ENCODE measurements at regions not wholly inside any gene's neighbourhood (a gene's known extent, or its start where the extent isn't known, plus 50 kb on each side); places are given as distances from the start of the nearest gene placed in this dataset.

DNA sequence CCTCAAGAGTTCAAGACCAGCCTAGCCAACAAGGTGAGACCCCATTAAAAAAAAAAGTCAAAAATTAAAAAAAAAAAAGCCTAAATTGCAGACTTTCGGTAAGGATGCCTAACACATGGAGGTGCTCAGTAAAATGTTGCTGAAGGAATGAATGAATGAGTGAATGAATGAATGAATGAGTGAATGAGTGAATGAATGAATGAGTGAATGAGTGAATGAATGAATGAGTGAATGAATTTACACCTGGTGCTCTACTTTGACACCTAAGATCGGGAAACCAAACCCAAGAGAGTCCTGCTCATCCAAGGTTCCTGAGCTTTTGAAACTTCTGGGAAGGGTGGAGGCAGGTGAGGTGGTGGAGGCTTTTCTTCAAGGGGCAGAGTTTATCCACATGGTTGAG, 112.2 kb upstream of the LHX1 start:
- H3K4me3 Mint-ChIP-seq = no peak overlapping the region
- no peaks in the 10 kb centered on the region for H3K27me3 Mint-ChIP-seq (ENCODE audit: low read depth)
- ATAC-seq = no peak
- no peak for DNase-seq (ENCODE audit: low spot score)
- peaks cover 48% of the 10 kb centered on the region for H3K4me1 Mint-ChIP-seq
- no peak overlapping the region; the same call in 1 of the 2 replicates for H3K27ac Mint-ChIP-seq
- H3K36me3 Mint-ChIP-seq = no peaks in the 10 kb centered on the region
- ChIA-PET CTCF (interaction anchor here (1.9 kb wide), 1 partner anchor 52 kb away, joined by 4 read pairs; no protein-coding TSS in a partner anchor), POLR2A (no interaction called here)
- TF ChIP-seq CBFB (CRISPR knock-in tag; IDR thresholded peaks at IDR 0.05; ENCODE audit: low read depth) = no peak
- TF ChIP-seq NFATC4 (CRISPR knock-in tag; IDR thresholded peaks at IDR 0.05) = no peak
- no peak for TF ChIP-seq ZNF232 (CRISPR knock-in tag; IDR thresholded peaks at IDR 0.05)
- TF ChIP-seq, protein P1, sequence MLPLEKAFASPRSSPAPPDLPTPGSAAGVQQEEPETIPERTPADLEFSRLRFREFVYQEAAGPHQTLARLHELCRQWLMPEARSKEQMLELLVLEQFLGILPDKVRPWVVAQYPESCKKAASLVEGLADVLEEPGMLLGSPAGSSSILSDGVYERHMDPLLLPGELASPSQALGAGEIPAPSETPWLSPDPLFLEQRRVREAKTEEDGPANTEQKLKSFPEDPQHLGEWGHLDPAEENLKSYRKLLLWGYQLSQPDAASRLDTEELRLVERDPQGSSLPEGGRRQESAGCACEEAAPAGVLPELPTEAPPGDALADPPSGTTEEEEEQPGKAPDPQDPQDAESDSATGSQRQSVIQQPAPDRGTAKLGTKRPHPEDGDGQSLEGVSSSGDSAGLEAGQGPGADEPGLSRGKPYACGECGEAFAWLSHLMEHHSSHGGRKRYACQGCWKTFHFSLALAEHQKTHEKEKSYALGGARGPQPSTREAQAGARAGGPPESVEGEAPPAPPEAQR (CRISPR knock-in tag; IDR thresholded peaks at IDR 0.05) = no peak
- TF ChIP-seq, protein P2, sequence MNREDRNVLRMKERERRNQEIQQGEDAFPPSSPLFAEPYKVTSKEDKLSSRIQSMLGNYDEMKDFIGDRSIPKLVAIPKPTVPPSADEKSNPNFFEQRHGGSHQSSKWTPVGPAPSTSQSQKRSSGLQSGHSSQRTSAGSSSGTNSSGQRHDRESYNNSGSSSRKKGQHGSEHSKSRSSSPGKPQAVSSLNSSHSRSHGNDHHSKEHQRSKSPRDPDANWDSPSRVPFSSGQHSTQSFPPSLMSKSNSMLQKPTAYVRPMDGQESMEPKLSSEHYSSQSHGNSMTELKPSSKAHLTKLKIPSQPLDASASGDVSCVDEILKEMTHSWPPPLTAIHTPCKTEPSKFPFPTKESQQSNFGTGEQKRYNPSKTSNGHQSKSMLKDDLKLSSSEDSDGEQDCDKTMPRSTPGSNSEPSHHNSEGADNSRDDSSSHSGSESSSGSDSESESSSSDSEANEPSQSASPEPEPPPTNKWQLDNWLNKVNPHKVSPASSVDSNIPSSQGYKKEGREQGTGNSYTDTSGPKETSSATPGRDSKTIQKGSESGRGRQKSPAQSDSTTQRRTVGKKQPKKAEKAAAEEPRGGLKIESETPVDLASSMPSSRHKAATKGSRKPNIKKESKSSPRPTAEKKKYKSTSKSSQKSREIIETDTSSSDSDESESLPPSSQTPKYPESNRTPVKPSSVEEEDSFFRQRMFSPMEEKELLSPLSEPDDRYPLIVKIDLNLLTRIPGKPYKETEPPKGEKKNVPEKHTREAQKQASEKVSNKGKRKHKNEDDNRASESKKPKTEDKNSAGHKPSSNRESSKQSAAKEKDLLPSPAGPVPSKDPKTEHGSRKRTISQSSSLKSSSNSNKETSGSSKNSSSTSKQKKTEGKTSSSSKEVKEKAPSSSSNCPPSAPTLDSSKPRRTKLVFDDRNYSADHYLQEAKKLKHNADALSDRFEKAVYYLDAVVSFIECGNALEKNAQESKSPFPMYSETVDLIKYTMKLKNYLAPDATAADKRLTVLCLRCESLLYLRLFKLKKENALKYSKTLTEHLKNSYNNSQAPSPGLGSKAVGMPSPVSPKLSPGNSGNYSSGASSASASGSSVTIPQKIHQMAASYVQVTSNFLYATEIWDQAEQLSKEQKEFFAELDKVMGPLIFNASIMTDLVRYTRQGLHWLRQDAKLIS (CRISPR knock-in tag; IDR thresholded peaks at IDR 0.05; ENCODE audit: borderline replicate concordance) = no peak
- TF ChIP-seq, protein P3, sequence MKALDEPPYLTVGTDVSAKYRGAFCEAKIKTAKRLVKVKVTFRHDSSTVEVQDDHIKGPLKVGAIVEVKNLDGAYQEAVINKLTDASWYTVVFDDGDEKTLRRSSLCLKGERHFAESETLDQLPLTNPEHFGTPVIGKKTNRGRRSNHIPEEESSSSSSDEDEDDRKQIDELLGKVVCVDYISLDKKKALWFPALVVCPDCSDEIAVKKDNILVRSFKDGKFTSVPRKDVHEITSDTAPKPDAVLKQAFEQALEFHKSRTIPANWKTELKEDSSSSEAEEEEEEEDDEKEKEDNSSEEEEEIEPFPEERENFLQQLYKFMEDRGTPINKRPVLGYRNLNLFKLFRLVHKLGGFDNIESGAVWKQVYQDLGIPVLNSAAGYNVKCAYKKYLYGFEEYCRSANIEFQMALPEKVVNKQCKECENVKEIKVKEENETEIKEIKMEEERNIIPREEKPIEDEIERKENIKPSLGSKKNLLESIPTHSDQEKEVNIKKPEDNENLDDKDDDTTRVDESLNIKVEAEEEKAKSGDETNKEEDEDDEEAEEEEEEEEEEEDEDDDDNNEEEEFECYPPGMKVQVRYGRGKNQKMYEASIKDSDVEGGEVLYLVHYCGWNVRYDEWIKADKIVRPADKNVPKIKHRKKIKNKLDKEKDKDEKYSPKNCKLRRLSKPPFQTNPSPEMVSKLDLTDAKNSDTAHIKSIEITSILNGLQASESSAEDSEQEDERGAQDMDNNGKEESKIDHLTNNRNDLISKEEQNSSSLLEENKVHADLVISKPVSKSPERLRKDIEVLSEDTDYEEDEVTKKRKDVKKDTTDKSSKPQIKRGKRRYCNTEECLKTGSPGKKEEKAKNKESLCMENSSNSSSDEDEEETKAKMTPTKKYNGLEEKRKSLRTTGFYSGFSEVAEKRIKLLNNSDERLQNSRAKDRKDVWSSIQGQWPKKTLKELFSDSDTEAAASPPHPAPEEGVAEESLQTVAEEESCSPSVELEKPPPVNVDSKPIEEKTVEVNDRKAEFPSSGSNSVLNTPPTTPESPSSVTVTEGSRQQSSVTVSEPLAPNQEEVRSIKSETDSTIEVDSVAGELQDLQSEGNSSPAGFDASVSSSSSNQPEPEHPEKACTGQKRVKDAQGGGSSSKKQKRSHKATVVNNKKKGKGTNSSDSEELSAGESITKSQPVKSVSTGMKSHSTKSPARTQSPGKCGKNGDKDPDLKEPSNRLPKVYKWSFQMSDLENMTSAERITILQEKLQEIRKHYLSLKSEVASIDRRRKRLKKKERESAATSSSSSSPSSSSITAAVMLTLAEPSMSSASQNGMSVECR (CRISPR knock-in tag; IDR thresholded peaks at IDR 0.05; ENCODE audit: borderline replicate concordance) = no peak
- TF ChIP-seq SP1 (CRISPR knock-in tag; conservative IDR thresholded peaks at IDR 0.05) = no peak
- TF ChIP-seq, protein P4, sequence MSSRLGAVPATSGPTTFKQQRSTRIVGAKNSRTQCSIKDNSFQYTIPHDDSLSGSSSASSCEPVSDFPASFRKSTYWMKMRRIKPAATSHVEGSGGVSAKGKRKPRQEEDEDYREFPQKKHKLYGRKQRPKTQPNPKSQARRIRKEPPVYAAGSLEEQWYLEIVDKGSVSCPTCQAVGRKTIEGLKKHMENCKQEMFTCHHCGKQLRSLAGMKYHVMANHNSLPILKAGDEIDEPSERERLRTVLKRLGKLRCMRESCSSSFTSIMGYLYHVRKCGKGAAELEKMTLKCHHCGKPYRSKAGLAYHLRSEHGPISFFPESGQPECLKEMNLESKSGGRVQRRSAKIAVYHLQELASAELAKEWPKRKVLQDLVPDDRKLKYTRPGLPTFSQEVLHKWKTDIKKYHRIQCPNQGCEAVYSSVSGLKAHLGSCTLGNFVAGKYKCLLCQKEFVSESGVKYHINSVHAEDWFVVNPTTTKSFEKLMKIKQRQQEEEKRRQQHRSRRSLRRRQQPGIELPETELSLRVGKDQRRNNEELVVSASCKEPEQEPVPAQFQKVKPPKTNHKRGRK (CRISPR knock-in tag; IDR thresholded peaks at IDR 0.05; ENCODE audit: borderline replicate concordance) = no peak
- H3K9me3 Mint-ChIP-seq = no peaks in the 10 kb centered on the region

DNA sequence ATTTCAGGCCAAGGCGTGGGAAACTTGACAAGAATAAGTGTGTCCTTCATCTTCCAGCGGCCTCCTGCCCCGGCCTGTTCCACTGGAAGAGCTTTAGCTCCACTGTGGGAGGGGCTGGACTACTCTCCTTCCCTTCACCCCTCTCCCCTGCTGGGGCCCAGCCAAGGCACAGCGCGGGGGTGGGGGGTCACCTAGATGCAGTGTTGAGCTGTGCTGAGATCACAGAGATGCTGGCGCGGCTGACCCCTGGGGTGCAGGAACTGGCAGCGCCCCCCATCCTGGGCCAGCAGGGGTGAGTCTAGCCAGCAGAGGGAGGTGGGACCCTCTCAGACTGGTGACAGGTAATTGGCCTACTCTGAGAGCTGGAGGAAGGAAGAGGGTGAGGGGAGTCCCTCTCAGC, 111.8 kb upstream of the LHX1 start:
- H3K4me3 Mint-ChIP-seq = no peak overlapping the region
- no peaks in the 10 kb centered on the region for H3K9me3 Mint-ChIP-seq
- DNase-seq (ENCODE audit: low spot score) (no peak), ATAC-seq (no peak)
- ChIA-PET POLR2A (no interaction called here), CTCF (interaction anchor here (1.1 to 1.9 kb wide), 3 partner anchors 12 to 123 kb away, joined by 3 to 4 read pairs (median 3); partner anchors contain the start of gene AATF)
- H3K27me3 Mint-ChIP-seq (ENCODE audit: low read depth) = no peaks in the 10 kb centered on the region
- no peak overlapping the region for H3K27ac Mint-ChIP-seq
- H3K36me3 Mint-ChIP-seq = no peaks in the 10 kb centered on the region
- H3K4me1 Mint-ChIP-seq = peaks cover 48% of the 10 kb centered on the region
- no peak for TF ChIP-seq ATF1 (CRISPR knock-in tag; IDR thresholded peaks at IDR 0.05)
- no peak for TF ChIP-seq FOXJ3 (CRISPR knock-in tag; IDR thresholded peaks at IDR 0.05; ENCODE audit: borderline replicate concordance)
- TF ChIP-seq, protein P5, sequence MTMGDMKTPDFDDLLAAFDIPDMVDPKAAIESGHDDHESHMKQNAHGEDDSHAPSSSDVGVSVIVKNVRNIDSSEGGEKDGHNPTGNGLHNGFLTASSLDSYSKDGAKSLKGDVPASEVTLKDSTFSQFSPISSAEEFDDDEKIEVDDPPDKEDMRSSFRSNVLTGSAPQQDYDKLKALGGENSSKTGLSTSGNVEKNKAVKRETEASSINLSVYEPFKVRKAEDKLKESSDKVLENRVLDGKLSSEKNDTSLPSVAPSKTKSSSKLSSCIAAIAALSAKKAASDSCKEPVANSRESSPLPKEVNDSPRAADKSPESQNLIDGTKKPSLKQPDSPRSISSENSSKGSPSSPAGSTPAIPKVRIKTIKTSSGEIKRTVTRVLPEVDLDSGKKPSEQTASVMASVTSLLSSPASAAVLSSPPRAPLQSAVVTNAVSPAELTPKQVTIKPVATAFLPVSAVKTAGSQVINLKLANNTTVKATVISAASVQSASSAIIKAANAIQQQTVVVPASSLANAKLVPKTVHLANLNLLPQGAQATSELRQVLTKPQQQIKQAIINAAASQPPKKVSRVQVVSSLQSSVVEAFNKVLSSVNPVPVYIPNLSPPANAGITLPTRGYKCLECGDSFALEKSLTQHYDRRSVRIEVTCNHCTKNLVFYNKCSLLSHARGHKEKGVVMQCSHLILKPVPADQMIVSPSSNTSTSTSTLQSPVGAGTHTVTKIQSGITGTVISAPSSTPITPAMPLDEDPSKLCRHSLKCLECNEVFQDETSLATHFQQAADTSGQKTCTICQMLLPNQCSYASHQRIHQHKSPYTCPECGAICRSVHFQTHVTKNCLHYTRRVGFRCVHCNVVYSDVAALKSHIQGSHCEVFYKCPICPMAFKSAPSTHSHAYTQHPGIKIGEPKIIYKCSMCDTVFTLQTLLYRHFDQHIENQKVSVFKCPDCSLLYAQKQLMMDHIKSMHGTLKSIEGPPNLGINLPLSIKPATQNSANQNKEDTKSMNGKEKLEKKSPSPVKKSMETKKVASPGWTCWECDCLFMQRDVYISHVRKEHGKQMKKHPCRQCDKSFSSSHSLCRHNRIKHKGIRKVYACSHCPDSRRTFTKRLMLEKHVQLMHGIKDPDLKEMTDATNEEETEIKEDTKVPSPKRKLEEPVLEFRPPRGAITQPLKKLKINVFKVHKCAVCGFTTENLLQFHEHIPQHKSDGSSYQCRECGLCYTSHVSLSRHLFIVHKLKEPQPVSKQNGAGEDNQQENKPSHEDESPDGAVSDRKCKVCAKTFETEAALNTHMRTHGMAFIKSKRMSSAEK (CRISPR knock-in tag; IDR thresholded peaks at IDR 0.05; ENCODE audit: borderline replicate concordance) = no peak
- TF ChIP-seq, protein P3 (CRISPR knock-in tag; IDR thresholded peaks at IDR 0.05; ENCODE audit: borderline replicate concordance) = no peak

All from WTC11 (cell line).